Panc1 (cell line): ENCODE measurements at regions not wholly inside any gene's neighbourhood (a gene's known extent, or its start where the extent isn't known, plus 50 kb on each side); places are given as distances from the start of the nearest gene placed in this dataset.

Source experiments
- ATAC-seq: fragments of 200-7000 bp; cut with Tn5 transposase; 2 replicates; pipeline ENCODE4 v1.9.1; 2020; ENCODE audit warnings: mild to moderate bottlenecking, moderate library complexity
- BruUV-seq: library from RNA; stranded (reverse); fragments of 400-500 nt; replicated peaks from 2 replicates; lab custom pipeline; 2021; lab: Mats Ljungman, UMichigan
- CTCF ChIA-PET: fragments of 300-600 bp; sonication (Branson Sonifier 250); formaldehyde crosslinking; loops from one replicate; lab custom pipeline; 2022; ENCODE audit warnings: antibody characterized with exemption; lab: Charles Lee
- POLR2A ChIA-PET: fragments of 300-600 bp; sonication (Branson Sonifier 250); formaldehyde crosslinking; loops from one replicate; lab custom pipeline; 2022; ENCODE audit warnings: antibody characterized with exemption; lab: Charles Lee
- DNase-seq: peaks from one replicate; pipeline ENCODE4 v3.0.0-alpha.2; 2010; ENCODE audit warnings: low read depth, low spot score
- H3K27ac ChIP-seq: 2 replicates; pipeline ENCODE4 v1.5.1; 2011; ENCODE audit warnings: mild to moderate bottlenecking, low read length, inconsistent platforms
- H3K27me3 ChIP-seq: fragments of 200-500 bp; sonication (Bioruptor generic); 2 replicates; pipeline ENCODE4 v1.6.0; 2014; ENCODE audit warnings: low read length, inconsistent platforms; ENCODE audit not compliant: control insufficient read depth, insufficient read depth
- H3K36me3 ChIP-seq: fragments of 200-500 bp; sonication (Bioruptor generic); 2 replicates; pipeline ENCODE4 v1.5.1; 2014; ENCODE audit warnings: inconsistent platforms, mild to moderate bottlenecking, low read length, moderate library complexity; ENCODE audit not compliant: control insufficient read depth, insufficient read depth
- H3K4me1 ChIP-seq: 2 replicates; pipeline ENCODE4 v1.5.1; 2011; ENCODE audit warnings: inconsistent platforms, mild to moderate bottlenecking, low read length, moderate library complexity; ENCODE audit not compliant: control insufficient read depth, insufficient read depth
- H3K4me3 ChIP-seq, 2 experiments: 2 replicates each; pipeline ENCODE4 v1.5.1; 2011 to 2012; ENCODE audit warnings: low read depth in 2 of 2, low read length in 2 of 2, mild to moderate bottlenecking in 2 of 2, inconsistent platforms in 1 of 2, moderate library complexity in 1 of 2
- H3K9me3 ChIP-seq: fragments of 200-500 bp; sonication (Bioruptor generic); 2 replicates; pipeline ENCODE4 v1.5.1; 2014; ENCODE audit warnings: low read depth, mild to moderate bottlenecking, inconsistent platforms, low read length, moderate library complexity; ENCODE audit not compliant: control insufficient read depth, insufficient read depth
- CTCF ChIP-seq: fragments of 450-650 bp; IDR thresholded peaks from 2 replicates; pipeline ENCODE4 v1.5.1; 2017; ENCODE audit warnings: mild to moderate bottlenecking
- POLR2AphosphoS5 ChIP-seq: IDR thresholded peaks from 2 replicates; pipeline ENCODE4 v1.6.1; 2012; ENCODE audit warnings: mild to moderate bottlenecking, low read depth, low read length, moderate library complexity
- SIN3A ChIP-seq: IDR thresholded peaks from 2 replicates; pipeline ENCODE4 v1.6.1; 2012; ENCODE audit warnings: low read depth, mild to moderate bottlenecking, low read length, moderate library complexity, borderline replicate concordance; ENCODE audit not compliant: insufficient read depth
- TCF7L2 ChIP-seq: IDR thresholded peaks from 2 replicates; pipeline ENCODE4 v1.6.1; 2011; ENCODE audit warnings: mild to moderate bottlenecking, low read depth, low read length, inconsistent platforms
- in situ Hi-C: cut with HindIII; loops from 2 replicates; pipeline ENCODE4 v1.10.0; 2016; ENCODE audit warnings: low sequenced_read_pairs, low pct_unique_long_range_greater_than_20kb
- intact Hi-C: fragments of 100-400 bp; cut with micrococcal nuclease; formaldehyde crosslinking; loops from one replicate; pipeline ENCODE4 v1.10.0; 2022; ENCODE audit not compliant: unreplicated experiment
- TF ChIP-seq, protein P1 (sequence below), 2 experiments: IDR thresholded peaks; 2 replicates each; pipeline ENCODE4 v1.6.1; 2011 to 2012; ENCODE audit warnings: low read depth in 2 of 2, control low read depth in 1 of 2, low read length in 1 of 2, mild to moderate bottlenecking in 1 of 2, moderate library complexity in 1 of 2; ENCODE audit not compliant: insufficient read depth in 1 of 2

DNA sequence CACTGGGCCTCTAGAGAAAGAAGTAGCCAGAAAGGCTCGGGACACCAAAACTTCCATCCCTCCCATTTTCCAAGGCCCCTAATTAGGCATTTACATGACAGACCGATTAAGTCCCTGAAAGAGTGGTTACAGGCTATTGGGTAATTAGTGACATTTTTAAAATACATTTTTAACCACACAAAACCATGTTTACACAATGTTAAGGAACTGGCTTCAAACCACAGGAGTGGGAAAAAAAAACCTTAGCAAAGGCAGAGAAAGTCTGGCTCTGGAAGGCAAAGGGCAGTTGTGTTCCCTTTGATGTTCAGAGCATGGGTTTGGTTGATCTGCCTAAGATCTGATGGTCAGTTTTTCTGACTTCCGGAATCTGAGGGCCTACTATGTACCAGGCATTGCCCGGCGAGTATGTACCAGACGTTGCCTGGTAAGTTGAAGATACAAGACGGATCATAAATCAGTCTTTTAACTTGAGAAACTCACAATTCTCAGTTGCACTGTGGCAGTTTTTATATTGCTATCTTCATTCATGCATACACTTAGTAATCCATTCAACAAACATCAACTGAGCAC lies 576.5 kb downstream of the MED13L start:
- in situ Hi-C loops = no loop called here
- DNase-seq (no peak), ATAC-seq (no peak)
- Histone ChIP-seq H3K27me3 (no peaks in the 10 kb centered on the region; the same call in 1 of the 2 replicates), H3K4me1 (no peaks in the 10 kb centered on the region), H3K36me3 (no peaks in the 10 kb centered on the region), H3K9me3 (no peaks in the 10 kb centered on the region), H3K27ac (no peak overlapping the region), H3K4me3 (no peak overlapping the region)
- no peak for TF ChIP-seq CTCF
- TF ChIP-seq, protein P1, sequence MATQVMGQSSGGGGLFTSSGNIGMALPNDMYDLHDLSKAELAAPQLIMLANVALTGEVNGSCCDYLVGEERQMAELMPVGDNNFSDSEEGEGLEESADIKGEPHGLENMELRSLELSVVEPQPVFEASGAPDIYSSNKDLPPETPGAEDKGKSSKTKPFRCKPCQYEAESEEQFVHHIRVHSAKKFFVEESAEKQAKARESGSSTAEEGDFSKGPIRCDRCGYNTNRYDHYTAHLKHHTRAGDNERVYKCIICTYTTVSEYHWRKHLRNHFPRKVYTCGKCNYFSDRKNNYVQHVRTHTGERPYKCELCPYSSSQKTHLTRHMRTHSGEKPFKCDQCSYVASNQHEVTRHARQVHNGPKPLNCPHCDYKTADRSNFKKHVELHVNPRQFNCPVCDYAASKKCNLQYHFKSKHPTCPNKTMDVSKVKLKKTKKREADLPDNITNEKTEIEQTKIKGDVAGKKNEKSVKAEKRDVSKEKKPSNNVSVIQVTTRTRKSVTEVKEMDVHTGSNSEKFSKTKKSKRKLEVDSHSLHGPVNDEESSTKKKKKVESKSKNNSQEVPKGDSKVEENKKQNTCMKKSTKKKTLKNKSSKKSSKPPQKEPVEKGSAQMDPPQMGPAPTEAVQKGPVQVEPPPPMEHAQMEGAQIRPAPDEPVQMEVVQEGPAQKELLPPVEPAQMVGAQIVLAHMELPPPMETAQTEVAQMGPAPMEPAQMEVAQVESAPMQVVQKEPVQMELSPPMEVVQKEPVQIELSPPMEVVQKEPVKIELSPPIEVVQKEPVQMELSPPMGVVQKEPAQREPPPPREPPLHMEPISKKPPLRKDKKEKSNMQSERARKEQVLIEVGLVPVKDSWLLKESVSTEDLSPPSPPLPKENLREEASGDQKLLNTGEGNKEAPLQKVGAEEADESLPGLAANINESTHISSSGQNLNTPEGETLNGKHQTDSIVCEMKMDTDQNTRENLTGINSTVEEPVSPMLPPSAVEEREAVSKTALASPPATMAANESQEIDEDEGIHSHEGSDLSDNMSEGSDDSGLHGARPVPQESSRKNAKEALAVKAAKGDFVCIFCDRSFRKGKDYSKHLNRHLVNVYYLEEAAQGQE (IDR thresholded peaks at IDR 0.05; ENCODE audit: insufficient read depth in 1 of 2, low read depth in 2 of 2, low read length in 1 of 2) = no peak
- TF ChIP-seq POLR2AphosphoS5 = no peak
- TF ChIP-seq TCF7L2 = no peak
- no peak for TF ChIP-seq SIN3A
- POLR2A ChIA-PET = no interaction called here
- no TSS peak for BruUV-seq
- intact Hi-C loops = no loop called here
- CTCF ChIA-PET = no interaction called here

GRCh38 chr12:115700081-115700480 lies 577.4 kb downstream of the MED13L start:
- ChIA-PET POLR2A (no interaction called here), CTCF (no interaction called here)
- no TSS peak for BruUV-seq
- Histone ChIP-seq H3K36me3 (no peaks in the 10 kb centered on the region), H3K27ac (no peak overlapping the region), H3K4me3 (no peak overlapping the region), H3K4me1 (no peaks in the 10 kb centered on the region), H3K27me3 (no peaks in the 10 kb centered on the region; the same call in 1 of the 2 replicates), H3K9me3 (no peaks in the 10 kb centered on the region)
- in situ Hi-C loops = no loop called here
- intact Hi-C loops = no loop called here
- ATAC-seq (no peak), DNase-seq (no peak)
- TF ChIP-seq, protein P1 (IDR thresholded peaks at IDR 0.05; ENCODE audit: insufficient read depth in 1 of 2, low read depth in 2 of 2, low read length in 1 of 2) = no peak
- TF ChIP-seq TCF7L2 = no peak
- TF ChIP-seq CTCF = no peak
- TF ChIP-seq SIN3A = no peak
- no peak for TF ChIP-seq POLR2AphosphoS5
